Stomach (tissue), 8 donors: ENCODE measurements at regions not wholly inside any gene's neighbourhood (a gene's known extent, or its start where the extent isn't known, plus 50 kb on each side); places are given as distances from the start of the nearest gene placed in this dataset.

Experiments used
- DNase-seq, 2 donors: peaks; one replicate each; pipeline versions ENCODE4 v3.0.0 to v3.0.0-alpha.2; 2013 to 2019
- H3K27ac ChIP-seq, 5 donors: fragments of 200-600 bp in 4 of 5; sonication (generic) in 4 of 5; one replicate each; pipeline ENCODE4 v1.5.1; 2013 to 2019; ENCODE audit warnings: mild to moderate bottlenecking in 1 of 5, moderate library complexity in 1 of 5
- H3K27me3 ChIP-seq, 3 donors: fragments of 200-600 bp; sonication (generic); one replicate each; pipeline ENCODE4 v1.5.1; 2017 to 2019; ENCODE audit warnings: mixed run types in 1 of 3
- H3K36me3 ChIP-seq, 4 donors: fragments of 200-600 bp; sonication (generic); 1 replicate in 3 of 4; 2 replicates in 1 of 4; pipeline ENCODE4 v1.5.1; 2016 to 2019
- H3K4me1 ChIP-seq, 4 donors: fragments of 200-600 bp; sonication (generic); one replicate each; pipeline ENCODE4 v1.5.1; 2016 to 2019
- H3K4me3 ChIP-seq, 4 donors: fragments of 200-600 bp; sonication (generic) in 3 of 4; one replicate each; pipeline ENCODE4 v1.5.1; 2016 to 2019; ENCODE audit warnings: mild to moderate bottlenecking in 1 of 4
- H3K9me3 ChIP-seq, 4 donors: fragments of 200-600 bp; sonication (generic); one replicate each; pipeline ENCODE4 v1.5.1; 2016 to 2019
- EP300 ChIP-seq: sonication (generic); formaldehyde crosslinking; IDR thresholded peaks from one replicate; pipeline ENCODE4 v1.6.1; 2017; ENCODE audit warnings: antibody characterized with exemption
- POLR2A ChIP-seq, 4 donors: fragments of 450-650 bp; IDR thresholded peaks; one replicate each; pipeline ENCODE4 v1.6.1; 2016; ENCODE audit warnings: antibody characterized with exemption in 4 of 4, control low read depth in 2 of 4, mild to moderate bottlenecking in 1 of 4, moderate library complexity in 1 of 4
- POLR2AphosphoS5 ChIP-seq, 3 donors: sonication (generic); formaldehyde crosslinking; IDR thresholded peaks; one replicate each; pipeline ENCODE4 v1.6.1; 2016; ENCODE audit warnings: antibody characterized with exemption in 3 of 3
- WGBS, 5 donors: extraction: QIAGEN DNeasy Blood & Tissue Kit in 3 of 5; methylation state at CpG; one replicate each; pipeline versions ENCODE4 v1.1.5 to v1.1.7; 2013 to 2018; 5-methylcytosine and 5-hydroxymethylcytosine counted together
- intact Hi-C: fragments of 100-400 bp; cut with DNase I; formaldehyde crosslinking; loops from one replicate; pipeline ENCODE4 v1.15.1; 2023; ENCODE audit warnings: low total_unique reads
- TF ChIP-seq, protein P1 (sequence below), 7 experiments: fragments of 450-650 bp in 4 of 7; fragments of 200-600 bp in 3 of 7; sonication (generic) in 3 of 7; IDR thresholded peaks; one replicate each; pipeline ENCODE4 v1.5.1; 2016 to 2019; ENCODE audit warnings: antibody characterized with exemption in 7 of 7, control low read depth in 2 of 7, mild to moderate bottlenecking in 1 of 7
- donor health status: healthy with polysubstance abuse.
- donor health status: Bipolar disorder and iron deficiency.
- donor health status: healthy.

DNA sequence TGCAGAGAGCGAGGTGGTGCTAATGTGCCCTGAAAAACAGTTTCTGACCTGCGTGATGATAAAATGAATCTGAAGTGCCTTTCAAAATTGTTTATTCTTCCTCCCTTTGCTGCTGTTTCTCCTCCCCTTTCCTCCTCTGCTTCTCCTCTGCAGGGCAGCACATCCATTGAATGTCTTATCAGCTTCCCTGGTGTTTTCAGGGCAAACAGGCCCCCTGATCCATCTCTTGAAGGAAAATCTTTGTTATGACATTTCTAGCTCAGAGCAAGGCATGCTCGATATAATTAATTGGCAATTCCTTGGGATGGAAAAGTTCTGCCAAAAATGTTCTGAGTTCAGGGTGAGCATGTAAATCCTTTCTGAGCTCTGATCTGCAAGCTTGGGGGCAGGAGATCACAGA lies 364.2 kb upstream of the ZNF32 start:
- intact Hi-C loops: no loop called here
- no peak for DNase-seq

GRCh38 chr10:44011603-44011981 lies 362.9 kb upstream of the ZNF32 start:
- WGBS, 5 donors: 94 to 100% (median 95%) methylated on average over 2 to 5 of the region's 5 CpGs
- intact Hi-C loops: no loop called here
- H3K27ac ChIP-seq: no peak overlapping the region
- DNase-seq: no peak
- TF ChIP-seq, protein P1, sequence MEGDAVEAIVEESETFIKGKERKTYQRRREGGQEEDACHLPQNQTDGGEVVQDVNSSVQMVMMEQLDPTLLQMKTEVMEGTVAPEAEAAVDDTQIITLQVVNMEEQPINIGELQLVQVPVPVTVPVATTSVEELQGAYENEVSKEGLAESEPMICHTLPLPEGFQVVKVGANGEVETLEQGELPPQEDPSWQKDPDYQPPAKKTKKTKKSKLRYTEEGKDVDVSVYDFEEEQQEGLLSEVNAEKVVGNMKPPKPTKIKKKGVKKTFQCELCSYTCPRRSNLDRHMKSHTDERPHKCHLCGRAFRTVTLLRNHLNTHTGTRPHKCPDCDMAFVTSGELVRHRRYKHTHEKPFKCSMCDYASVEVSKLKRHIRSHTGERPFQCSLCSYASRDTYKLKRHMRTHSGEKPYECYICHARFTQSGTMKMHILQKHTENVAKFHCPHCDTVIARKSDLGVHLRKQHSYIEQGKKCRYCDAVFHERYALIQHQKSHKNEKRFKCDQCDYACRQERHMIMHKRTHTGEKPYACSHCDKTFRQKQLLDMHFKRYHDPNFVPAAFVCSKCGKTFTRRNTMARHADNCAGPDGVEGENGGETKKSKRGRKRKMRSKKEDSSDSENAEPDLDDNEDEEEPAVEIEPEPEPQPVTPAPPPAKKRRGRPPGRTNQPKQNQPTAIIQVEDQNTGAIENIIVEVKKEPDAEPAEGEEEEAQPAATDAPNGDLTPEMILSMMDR (IDR thresholded peaks at IDR 0.05): no peak
- TF ChIP-seq POLR2A (IDR thresholded peaks at IDR 0.05) (no peak), EP300 (no peak), POLR2AphosphoS5 (IDR thresholded peaks at IDR 0.05) (no peak)
- H3K27me3 ChIP-seq: no peaks in the 10 kb centered on the region
- H3K9me3 ChIP-seq: no peaks in the 10 kb centered on the region
- H3K36me3 ChIP-seq: no peaks in the 10 kb centered on the region
- peaks cover 0 to 9% (median 6%) of the 10 kb centered on the region in 4 donors for H3K4me1 ChIP-seq
- no peak overlapping the region for H3K4me3 ChIP-seq

More for the DNA sequence above, 364.2 kb upstream of the ZNF32 start:
- H3K9me3 ChIP-seq: no peaks in the 10 kb centered on the region
- no peak overlapping the region for H3K4me3 ChIP-seq
- H3K27me3 ChIP-seq: no peaks in the 10 kb centered on the region
- no peak for TF ChIP-seq POLR2A (IDR thresholded peaks at IDR 0.05)
- TF ChIP-seq, protein P1 (IDR thresholded peaks at IDR 0.05): no peak
- TF ChIP-seq POLR2AphosphoS5 (IDR thresholded peaks at IDR 0.05): no peak
- no peak for TF ChIP-seq EP300
- no peaks in the 10 kb centered on the region for H3K36me3 ChIP-seq
- 63 to 70% (median 65%) methylated on average over 3 of the region's 3 CpGs for WGBS, 5 donors
- peaks cover 0 to 21% (median 9%) of the 10 kb centered on the region in 4 donors for H3K4me1 ChIP-seq
- H3K27ac ChIP-seq: no peak overlapping the region

DNA sequence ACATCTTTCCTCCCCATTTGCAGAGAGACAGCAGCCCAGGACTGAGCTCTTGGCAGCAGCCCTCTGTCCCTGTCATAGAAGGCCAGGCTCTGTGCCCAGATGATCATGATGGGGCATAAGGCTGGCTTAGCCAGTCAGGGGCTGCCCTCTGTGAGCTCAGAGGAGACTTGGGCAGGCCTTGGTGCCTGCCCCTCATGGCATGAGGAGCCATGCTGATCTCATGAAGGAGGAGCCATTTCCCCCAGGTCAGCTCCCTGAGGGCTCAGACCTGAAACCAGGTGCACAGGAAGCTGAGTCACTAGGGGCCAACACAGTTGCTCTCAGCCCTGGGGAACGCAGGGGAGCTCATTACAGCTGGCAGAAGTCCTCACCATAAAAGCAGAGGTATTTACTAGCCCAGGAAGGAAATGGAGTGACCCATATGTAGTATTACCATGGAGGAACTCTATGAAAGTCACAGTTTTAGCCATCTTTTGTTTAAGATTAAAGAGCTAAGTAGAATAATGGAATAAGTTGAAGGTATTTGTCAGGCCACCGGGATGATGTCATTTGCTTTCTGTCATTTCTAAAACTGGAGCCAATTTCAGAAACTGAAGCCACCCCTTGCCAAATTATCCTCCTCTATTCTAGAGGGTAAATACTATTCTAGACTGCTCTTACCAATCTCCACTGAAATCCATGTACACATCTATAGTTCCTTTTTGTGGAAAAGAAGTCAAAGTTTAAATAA lies 362.4 kb upstream of the ZNF32 start:
- Histone ChIP-seq H3K9me3 (no peaks in the 10 kb centered on the region), H3K36me3 (no peaks in the 10 kb centered on the region), H3K27me3 (no peaks in the 10 kb centered on the region), H3K4me3 (no peak overlapping the region), H3K27ac (no peak overlapping the region), H3K4me1 (peaks cover 0 to 4% (median 3%) of the 10 kb centered on the region in 4 donors)
- intact Hi-C loops: no loop called here
- DNase-seq: no peak
- WGBS, 5 donors: 46 to 89% (median 53%) methylated on average over 2 of the region's 2 CpGs
- TF ChIP-seq, protein P1 (IDR thresholded peaks at IDR 0.05): no peak
- no peak for TF ChIP-seq POLR2A (IDR thresholded peaks at IDR 0.05)
- TF ChIP-seq EP300: no peak
- no peak for TF ChIP-seq POLR2AphosphoS5 (IDR thresholded peaks at IDR 0.05)

GRCh38 chr10:44009891-44010632 lies 361.4 kb upstream of the ZNF32 start:
- 70 to 87% (median 79%) methylated on average over 8 of the region's 8 CpGs for WGBS, 5 donors
- TF ChIP-seq, protein P1 (IDR thresholded peaks at IDR 0.05): no peak
- TF ChIP-seq POLR2AphosphoS5 (IDR thresholded peaks at IDR 0.05): no peak
- no peak for TF ChIP-seq POLR2A (IDR thresholded peaks at IDR 0.05)
- no peak for TF ChIP-seq EP300
- no peak for DNase-seq

More at GRCh38 chr10:44009891-44010632, 361.4 kb upstream of the ZNF32 start:
- Histone ChIP-seq H3K4me3 (no peak overlapping the region), H3K36me3 (no peaks in the 10 kb centered on the region), H3K4me1 (peaks cover 0 to 4% (median 0%) of the 10 kb centered on the region in 4 donors), H3K27ac (no peak overlapping the region), H3K27me3 (no peaks in the 10 kb centered on the region), H3K9me3 (no peaks in the 10 kb centered on the region)
- intact Hi-C loops: no loop called here
